Kidney (tissue), 13 donors: ENCODE measurements at regions not wholly inside any gene's neighbourhood (a gene's known extent, or its start where the extent isn't known, plus 50 kb on each side); places are given as distances from the start of the nearest gene placed in this dataset.

Experiments
- DNase-seq, 5 donors: peaks; one replicate each; pipeline ENCODE4 v3.0.0-alpha.2; 2013 to 2020
- FAIRE-seq: peaks from 2 replicates; lab custom pipeline; 2012; peaks lifted over from hg19 to GRCh38; lab: Jason Lieb, UNC
- H3K27ac ChIP-seq, 2 donors: one replicate each; pipeline ENCODE4 v1.7.0; 2013; ENCODE audit warnings: low read depth in 2 of 2, low read length in 2 of 2, inconsistent platforms in 1 of 2
- H3K27me3 ChIP-seq: one replicate; pipeline ENCODE4 v1.7.1; 2013; ENCODE audit warnings: low read length, inconsistent platforms; ENCODE audit not compliant: control insufficient read depth, insufficient read depth
- H3K36me3 ChIP-seq, 3 donors: one replicate each; pipeline versions ENCODE4 v1.7.0 to v1.7.1; 2013; ENCODE audit warnings: low read length in 3 of 3, control low read depth in 1 of 3, inconsistent platforms in 1 of 3; ENCODE audit not compliant: insufficient read depth in 3 of 3, control insufficient read depth in 2 of 3
- H3K4me1 ChIP-seq, 3 donors: one replicate each; pipeline versions ENCODE4 v1.7.0 to v1.7.1; 2013; ENCODE audit warnings: low read length in 3 of 3, inconsistent platforms in 1 of 3, low read depth in 1 of 3; ENCODE audit not compliant: control insufficient read depth in 2 of 3, insufficient read depth in 2 of 3
- H3K4me3 ChIP-seq, 3 donors: one replicate each; pipeline versions ENCODE4 v1.7.0 to v1.8.1; 2013; ENCODE audit warnings: low read length in 3 of 3, control low read depth in 1 of 3, inconsistent platforms in 1 of 3
- H3K9ac ChIP-seq, 3 donors: one replicate each; pipeline versions ENCODE4 v1.7.0 to v1.7.1; 2013; ENCODE audit warnings: low read length in 3 of 3, control low read depth in 1 of 3, inconsistent platforms in 1 of 3
- H3K9me3 ChIP-seq, 3 donors: one replicate each; pipeline versions ENCODE4 v1.7.0 to v1.7.1; 2013; ENCODE audit warnings: low read length in 3 of 3, control low read depth in 1 of 3, inconsistent platforms in 1 of 3; ENCODE audit not compliant: control insufficient read depth in 2 of 3, insufficient read depth in 1 of 3
- intact Hi-C: fragments of 100-400 bp; cut with DNase I; formaldehyde crosslinking; loops from one replicate; pipeline ENCODE4 v1.11.1; 2022
- TF ChIP-seq, protein P1 (sequence below): IDR thresholded peaks from 3 replicates; pipeline ENCODE4 v1.5.1; 2012; ENCODE audit warnings: mild to moderate bottlenecking, moderate library complexity, borderline replicate concordance; ENCODE audit not compliant: insufficient read depth; ENCODE audit errors: extremely low read depth
- donor health status: control.
- donor health status: control.
- donor health status: control.
- donor health status: control.
- donor health status: control.
- donor health status: DM: yes; HTN: yes; CAD: no.
- donor health status: Normal renal cell carcinoma (clear cell type).

DNA sequence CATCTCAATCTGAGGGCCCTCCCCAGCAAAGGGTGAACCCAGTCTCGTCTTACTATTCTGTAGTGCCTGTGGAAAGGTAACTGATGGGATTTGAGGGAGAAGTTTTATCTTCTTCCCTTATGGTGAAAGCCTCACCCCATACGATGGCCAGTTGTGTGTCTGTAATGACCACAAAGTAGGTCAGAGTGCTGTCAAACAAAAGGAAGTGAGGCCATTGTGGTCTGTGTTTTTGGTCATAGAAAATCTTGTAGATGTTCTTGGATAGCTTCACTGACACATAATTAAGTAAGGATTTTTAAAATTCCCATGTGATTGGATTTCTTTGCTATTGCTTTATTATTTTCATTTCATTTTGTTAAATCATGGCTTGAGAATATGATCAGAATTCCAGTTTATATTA lies 505.1 kb upstream of the KLF4 start:
- FAIRE-seq (no peak), DNase-seq (no peak)
- Histone ChIP-seq H3K27ac (no peak overlapping the region), H3K4me1 (no peaks in the 10 kb centered on the region), H3K9ac (no peak overlapping the region), H3K27me3 (no peaks in the 10 kb centered on the region), H3K36me3 (no peaks in the 10 kb centered on the region), H3K9me3 (no peaks in the 10 kb centered on the region), H3K4me3 (no peak overlapping the region)
- TF ChIP-seq, protein P1, sequence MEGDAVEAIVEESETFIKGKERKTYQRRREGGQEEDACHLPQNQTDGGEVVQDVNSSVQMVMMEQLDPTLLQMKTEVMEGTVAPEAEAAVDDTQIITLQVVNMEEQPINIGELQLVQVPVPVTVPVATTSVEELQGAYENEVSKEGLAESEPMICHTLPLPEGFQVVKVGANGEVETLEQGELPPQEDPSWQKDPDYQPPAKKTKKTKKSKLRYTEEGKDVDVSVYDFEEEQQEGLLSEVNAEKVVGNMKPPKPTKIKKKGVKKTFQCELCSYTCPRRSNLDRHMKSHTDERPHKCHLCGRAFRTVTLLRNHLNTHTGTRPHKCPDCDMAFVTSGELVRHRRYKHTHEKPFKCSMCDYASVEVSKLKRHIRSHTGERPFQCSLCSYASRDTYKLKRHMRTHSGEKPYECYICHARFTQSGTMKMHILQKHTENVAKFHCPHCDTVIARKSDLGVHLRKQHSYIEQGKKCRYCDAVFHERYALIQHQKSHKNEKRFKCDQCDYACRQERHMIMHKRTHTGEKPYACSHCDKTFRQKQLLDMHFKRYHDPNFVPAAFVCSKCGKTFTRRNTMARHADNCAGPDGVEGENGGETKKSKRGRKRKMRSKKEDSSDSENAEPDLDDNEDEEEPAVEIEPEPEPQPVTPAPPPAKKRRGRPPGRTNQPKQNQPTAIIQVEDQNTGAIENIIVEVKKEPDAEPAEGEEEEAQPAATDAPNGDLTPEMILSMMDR: no peak
- intact Hi-C loops: no loop called here

DNA sequence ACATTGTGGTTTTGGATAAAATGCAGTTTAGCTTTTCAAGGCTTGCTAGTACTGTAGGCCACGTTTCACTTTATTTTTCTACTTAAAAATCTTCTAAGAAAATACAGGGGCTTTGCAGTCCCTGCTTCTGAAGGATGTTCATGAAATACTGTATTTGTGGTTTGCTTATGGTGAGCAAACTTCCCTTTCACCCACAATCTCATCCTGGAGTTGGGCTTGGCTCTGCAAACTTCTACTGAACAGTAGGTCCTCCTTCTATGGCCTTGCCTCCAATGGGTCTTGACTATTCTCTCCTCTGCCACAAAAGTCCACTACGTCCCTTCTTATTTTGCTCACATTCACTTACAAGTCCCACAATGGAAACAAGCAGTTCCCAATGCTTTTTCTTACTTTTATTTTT lies 502.7 kb upstream of the KLF4 start:
- DNase-seq: no peak
- Histone ChIP-seq H3K9me3 (no peaks in the 10 kb centered on the region), H3K4me1 (no peaks in the 10 kb centered on the region), H3K27ac (no peak overlapping the region), H3K27me3 (no peaks in the 10 kb centered on the region), H3K9ac (no peak overlapping the region), H3K4me3 (no peak overlapping the region), H3K36me3 (no peaks in the 10 kb centered on the region)
- TF ChIP-seq, protein P1: no peak
- no peak for FAIRE-seq
- intact Hi-C loops: no loop called here

DNA sequence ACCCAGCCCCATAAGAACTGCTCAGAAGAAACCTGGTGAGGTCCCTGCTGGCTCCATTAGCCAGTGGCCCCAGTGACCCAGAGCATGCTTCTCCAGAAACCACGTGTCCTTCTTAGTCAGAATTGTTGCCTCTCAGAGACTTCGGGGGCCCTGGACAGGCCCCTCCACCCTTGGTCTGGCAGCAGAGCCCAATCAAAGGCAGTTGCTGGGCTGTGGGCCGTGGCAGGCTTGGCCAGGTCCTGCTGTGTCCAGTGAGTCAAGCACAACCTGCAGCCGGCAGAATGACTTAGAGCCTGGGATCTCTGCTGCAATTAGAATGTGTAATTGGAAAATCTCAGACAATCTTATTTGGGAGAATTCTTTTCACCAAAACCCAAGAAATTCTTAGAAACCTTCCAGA lies 502.0 kb upstream of the KLF4 start:
- no peak overlapping the region for H3K9ac ChIP-seq
- TF ChIP-seq, protein P1: no peak
- no peak overlapping the region for H3K4me3 ChIP-seq
- H3K4me1 ChIP-seq: no peaks in the 10 kb centered on the region
- no peak overlapping the region for H3K27ac ChIP-seq
- H3K9me3 ChIP-seq: no peaks in the 10 kb centered on the region
- FAIRE-seq (no peak), DNase-seq (no peak)
- no peaks in the 10 kb centered on the region for H3K36me3 ChIP-seq
- H3K27me3 ChIP-seq: no peaks in the 10 kb centered on the region
- intact Hi-C loops: no loop called here

DNA sequence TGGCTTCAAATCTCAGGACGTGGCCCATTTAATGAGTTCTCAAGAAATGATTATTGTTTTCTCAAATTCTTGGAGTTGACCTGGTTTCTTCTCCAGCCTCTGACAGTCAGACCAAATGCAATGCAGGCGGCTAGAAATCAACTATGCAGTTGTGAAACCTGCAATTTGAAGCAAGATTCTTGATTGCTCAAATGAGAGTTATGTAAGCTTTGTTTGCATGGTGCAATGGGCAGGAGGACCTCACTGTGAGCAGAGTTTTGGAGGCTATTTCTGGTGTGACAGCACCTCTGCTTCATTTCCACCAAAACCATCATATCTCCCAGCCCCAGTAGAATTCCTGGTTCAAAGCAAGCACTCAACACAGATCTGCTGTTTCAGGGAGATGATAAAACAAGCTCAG lies 500.0 kb upstream of the KLF4 start:
- FAIRE-seq (no peak), DNase-seq (no peak)
- no peak overlapping the region for H3K27ac ChIP-seq
- H3K4me3 ChIP-seq: no peak overlapping the region
- H3K9me3 ChIP-seq: no peaks in the 10 kb centered on the region
- intact Hi-C loops: no loop called here
- no peaks in the 10 kb centered on the region for H3K4me1 ChIP-seq
- no peaks in the 10 kb centered on the region for H3K27me3 ChIP-seq
- no peak overlapping the region for H3K9ac ChIP-seq
- H3K36me3 ChIP-seq: no peaks in the 10 kb centered on the region
- TF ChIP-seq, protein P1: no peak
